RPMI8226 (cell line): ENCODE measurements at regions not wholly inside any gene's neighbourhood (a gene's known extent, or its start where the extent isn't known, plus 50 kb on each side); places are given as distances from the start of the nearest gene placed in this dataset.
"Not testable (repeated sequence)": the region's sequence is repeated elsewhere in the genome, so short reads cannot be mapped to it uniquely, and the experiment has no call there.

Experiments used
- DNase-seq: peaks from one replicate; pipeline ENCODE4 v3.0.0-alpha.2; 2015

- DNase-seq, result no peak
Measured at GRCh38 chr17:70327279-70327678, 157.9 kb downstream of the KCNJ2 start.

GRCh38 chr17:70327723-70328122, 158.4 kb downstream of the KCNJ2 start:
- no peak for DNase-seq

- DNase-seq, result no peak
Measured at GRCh38 chr17:70329721-70330120, 160.4 kb downstream of the KCNJ2 start.

- not testable (repeated sequence) for DNase-seq
Measured at GRCh38 chr17:70331066-70331465, 161.7 kb downstream of the KCNJ2 start.

- DNase-seq, result no peak
Measured at GRCh38 chr17:70332356-70333210, 163.3 kb downstream of the KCNJ2 start.

DNA sequence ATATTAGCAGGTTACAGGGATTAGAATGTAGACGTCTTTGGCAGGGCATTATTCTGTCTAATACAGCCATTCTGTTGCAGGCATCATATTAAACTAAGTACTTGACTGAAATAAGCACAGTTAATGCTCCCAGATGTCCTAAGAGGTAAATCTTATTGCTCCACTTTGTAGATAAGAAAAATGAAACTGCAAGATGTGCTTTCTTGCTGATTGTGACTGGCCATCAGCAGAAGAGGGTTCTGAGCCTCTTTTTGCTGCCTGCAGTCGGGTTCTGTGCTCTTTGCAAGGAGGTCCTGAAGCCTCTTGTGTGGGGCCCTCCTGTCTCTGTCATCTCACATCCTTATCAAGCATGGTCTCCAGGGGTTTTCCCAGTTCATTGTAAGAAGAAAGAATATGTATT, 167.1 kb downstream of the KCNJ2 start:
- no peak for DNase-seq

DNA sequence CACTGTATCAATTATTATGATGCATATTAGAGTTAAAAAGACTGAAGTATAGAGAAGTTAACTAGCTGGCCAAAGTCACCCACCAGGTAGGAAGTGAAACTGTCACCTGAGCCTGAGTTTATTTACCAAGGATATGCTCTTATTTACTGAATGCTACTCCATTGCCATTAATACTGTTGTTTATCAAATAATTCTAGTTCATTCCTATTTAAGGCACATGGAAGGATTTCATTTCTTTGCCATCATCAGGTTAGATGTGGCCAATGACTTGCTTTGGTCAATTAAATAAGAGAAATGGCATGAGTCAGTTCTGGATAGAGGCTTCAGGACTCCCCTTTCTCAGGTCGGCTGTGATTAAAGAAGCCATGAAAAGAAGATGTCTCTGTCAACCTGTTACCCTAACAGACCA, 169.6 kb downstream of the KCNJ2 start:
- no peak for DNase-seq

DNA sequence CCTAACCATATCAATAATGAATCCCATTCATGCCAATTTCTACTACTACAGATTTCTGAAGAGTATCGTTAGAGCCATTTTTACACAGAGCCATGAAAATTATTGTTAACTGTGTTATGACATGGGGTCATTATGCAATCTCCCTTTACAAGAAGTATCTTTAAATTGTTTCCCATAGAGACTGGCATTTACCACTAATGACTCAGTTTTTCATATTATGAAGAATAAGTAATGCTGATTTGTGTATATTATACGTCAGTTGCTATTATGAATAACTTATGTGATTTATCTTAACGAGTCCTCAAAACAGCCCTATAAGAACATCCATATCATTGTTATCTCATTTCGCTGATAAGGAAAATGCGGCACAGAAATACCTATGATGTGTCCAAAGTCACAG, 173.8 kb downstream of the KCNJ2 start:
- no peak for DNase-seq

DNA sequence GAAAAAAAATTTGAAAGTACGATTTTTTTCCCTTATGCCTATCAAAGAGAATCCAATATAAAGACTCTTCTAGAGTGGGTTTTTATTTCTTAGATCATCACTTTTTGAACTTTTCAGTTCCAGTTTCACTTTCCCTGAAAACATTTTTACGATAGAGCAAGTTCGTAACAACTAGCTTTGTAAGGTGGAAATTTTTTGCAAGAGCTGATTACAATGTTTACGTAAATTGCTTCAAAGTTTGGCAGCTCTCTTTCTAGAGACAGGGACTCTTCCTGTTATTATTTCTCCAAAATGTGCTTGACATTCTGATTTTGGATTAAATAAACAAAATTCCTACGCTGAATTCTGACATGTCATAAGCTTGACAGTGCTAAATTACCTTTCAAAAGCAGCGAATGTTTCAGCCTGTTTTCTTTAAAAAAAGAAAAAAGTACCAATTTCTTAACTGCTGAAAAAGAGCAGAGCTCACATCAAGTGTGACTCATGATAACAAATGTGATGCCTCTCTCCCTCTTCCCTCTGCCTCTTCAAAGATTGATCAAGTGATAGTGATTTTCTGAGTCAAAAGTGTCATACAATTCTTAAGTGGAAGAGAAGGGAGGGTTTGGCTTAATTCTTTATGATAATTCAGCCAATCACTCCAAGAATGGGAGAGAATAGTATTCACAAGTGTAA, 175.2 kb downstream of the KCNJ2 start:
- peak; percentile 58 for DNase-seq

- peak; percentile 33 for DNase-seq
Measured at GRCh38 chr17:70345061-70345460, 175.7 kb downstream of the KCNJ2 start.

DNA sequence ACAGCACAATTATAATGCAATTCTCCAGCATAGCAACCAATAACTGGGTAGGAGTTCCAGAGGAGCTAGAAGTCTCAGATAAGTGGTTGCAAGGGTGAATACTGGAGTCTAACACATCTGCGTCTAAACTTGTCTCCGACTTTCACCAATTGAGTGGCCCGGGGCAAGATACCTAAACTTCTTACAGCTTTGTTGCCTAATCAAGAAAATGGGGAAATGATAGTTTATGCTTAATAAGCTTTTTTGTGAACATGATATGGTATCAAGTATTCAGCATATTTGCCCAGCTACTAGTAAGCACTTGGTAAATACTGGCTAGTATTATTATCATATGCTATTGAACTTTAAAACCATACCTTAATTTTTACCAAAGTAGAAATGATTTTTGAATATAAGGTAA, 183.5 kb downstream of the KCNJ2 start:
- DNase-seq, result no peak

GRCh38 chr17:70353408-70354092, 184.2 kb downstream of the KCNJ2 start:
- no peak for DNase-seq

GRCh38 chr17:70355185-70355584, 185.9 kb downstream of the KCNJ2 start:
- DNase-seq, result no peak

- no peak for DNase-seq
Measured at GRCh38 chr17:70357190-70357589, 187.9 kb downstream of the KCNJ2 start.

DNA sequence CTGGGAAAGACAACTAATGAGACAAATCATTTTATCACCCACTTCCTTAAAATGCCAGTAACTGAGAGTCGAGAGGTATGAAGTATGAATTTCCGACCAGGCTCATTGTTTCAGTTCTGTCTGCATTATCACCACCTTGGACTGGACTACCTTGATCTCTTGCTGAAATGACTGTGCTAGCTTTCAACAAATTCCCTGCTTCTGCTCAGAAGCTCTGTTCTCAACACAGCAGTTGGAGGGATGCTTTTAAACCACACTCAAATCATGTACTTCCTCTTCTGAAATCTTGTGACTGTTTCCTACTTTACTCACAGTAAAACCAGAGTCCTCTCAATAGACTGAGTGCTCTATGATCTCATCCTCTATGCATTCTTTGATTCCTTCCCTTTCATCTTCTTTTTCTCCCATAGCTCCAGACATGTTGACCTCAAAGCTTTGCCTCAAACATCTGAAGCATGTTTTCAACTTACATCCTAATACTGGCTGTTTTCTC, 195.8 kb downstream of the KCNJ2 start:
- no peak for DNase-seq

GRCh38 chr17:70366386-70366785, 197.1 kb downstream of the KCNJ2 start:
- DNase-seq, result no peak

- no peak for DNase-seq
Measured at GRCh38 chr17:70368011-70368410, 198.7 kb downstream of the KCNJ2 start.

DNA sequence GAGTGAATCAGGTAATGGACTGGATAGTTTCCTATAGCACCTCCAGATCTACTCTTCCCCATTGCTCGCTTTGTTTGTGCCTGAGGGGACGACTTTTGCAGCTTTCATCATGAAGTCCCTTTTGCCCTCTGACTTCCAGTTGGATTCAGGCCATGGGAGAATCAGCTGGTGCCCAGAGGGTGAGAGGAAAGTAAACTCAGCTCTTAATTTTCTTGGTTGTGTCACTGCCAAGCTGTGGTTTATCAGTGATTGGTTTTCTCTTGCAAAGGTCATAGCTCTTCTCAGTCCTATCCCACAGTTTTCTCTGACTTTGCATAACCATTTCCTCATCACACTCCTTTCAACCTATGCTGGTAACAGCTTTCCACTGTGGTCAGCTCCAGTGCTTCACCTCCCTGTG, 200.1 kb downstream of the KCNJ2 start:
- no peak for DNase-seq

GRCh38 chr17:70370816-70371215, 201.5 kb downstream of the KCNJ2 start:
- DNase-seq, result no peak

DNA sequence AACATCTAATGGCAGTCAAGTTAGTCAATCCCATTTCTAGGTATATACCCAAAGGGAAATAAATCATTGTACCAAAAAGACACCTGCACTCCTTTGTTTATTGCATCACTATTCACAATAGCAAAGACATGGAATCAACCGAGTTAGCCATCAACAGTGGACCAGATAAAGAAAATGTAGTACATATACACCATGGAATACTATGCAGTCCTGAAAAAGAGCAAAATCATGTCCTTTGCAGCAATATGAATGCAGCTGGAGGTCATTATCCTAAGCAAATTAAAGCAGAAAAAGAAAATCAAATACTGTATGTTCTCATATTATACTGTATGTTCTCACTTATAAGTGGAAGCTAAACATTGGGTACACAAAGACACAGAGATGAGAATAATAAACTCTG, 204.0 kb downstream of the KCNJ2 start:
- DNase-seq, result no peak

- no peak for DNase-seq
Measured at GRCh38 chr17:70374496-70374895, 205.2 kb downstream of the KCNJ2 start.

GRCh38 chr17:70375406-70375805, 206.1 kb downstream of the KCNJ2 start:
- DNase-seq, result no peak
